Endothelial cell of umbilical vein (primary cell): ENCODE measurements at regions not wholly inside any gene's neighbourhood (a gene's known extent, or its start where the extent isn't known, plus 50 kb on each side); places are given as distances from the start of the nearest gene placed in this dataset.

Experiments used
- BruUV-seq: library from RNA; stranded (reverse); fragments of 400-500 nt; replicated peaks from 2 replicates; lab custom pipeline; 2021; lab: Mats Ljungman, UMichigan
- CTCF ChIA-PET: fragments of 300-600, 350-600 bp; sonication (Branson Sonifier 250); formaldehyde crosslinking; loops from one replicate; lab custom pipeline; 2021; ENCODE audit warnings: antibody characterized with exemption, inconsistent platforms; lab: Charles Lee
- POLR2A ChIA-PET: fragments of 300-600, 350-600 bp; sonication (Branson Sonifier 250); formaldehyde crosslinking; loops from one replicate; lab custom pipeline; 2021; ENCODE audit warnings: antibody characterized with exemption, inconsistent platforms; lab: Charles Lee
- DNase-seq: peaks from one replicate; pipeline ENCODE4 v3.0.0-alpha.2; 2011; ENCODE audit warnings: low read depth, low spot score
- FAIRE-seq: peaks from 2 replicates; lab custom pipeline; 2011; peaks lifted over from hg19 to GRCh38; lab: Jason Lieb, UNC
- H2AFZ ChIP-seq: 2 replicates; pipeline ENCODE4 v1.6.0; 2012; ENCODE audit warnings: low read depth, low read length, control low read depth, inconsistent platforms
- H3K27ac ChIP-seq: 2 replicates; pipeline ENCODE4 v1.5.1; 2011; ENCODE audit warnings: low read depth, mild to moderate bottlenecking, control low read depth, low read length, moderate library complexity; ENCODE audit not compliant: insufficient read depth
- H3K27me3 ChIP-seq, 2 experiments: 2 replicates each; pipeline versions ENCODE4 v1.6.0 to v1.6.1; 2011; ENCODE audit warnings: low read length in 2 of 2, mixed read lengths in 1 of 2; ENCODE audit not compliant: control insufficient read depth in 2 of 2, insufficient read depth in 2 of 2
- H3K36me3 ChIP-seq, 2 experiments: 2 replicates in 1 of 2; 3 replicates in 1 of 2; pipeline ENCODE4 v1.5.1; 2011; ENCODE audit warnings: low read length in 2 of 2, mild to moderate bottlenecking in 1 of 2, moderate library complexity in 1 of 2; ENCODE audit not compliant: control insufficient read depth in 2 of 2, insufficient read depth in 2 of 2; ENCODE audit errors: extremely low read depth in 1 of 2
- H3K4me1 ChIP-seq: 3 replicates; pipeline ENCODE4 v1.5.1; 2011; ENCODE audit warnings: mild to moderate bottlenecking, low read length; ENCODE audit not compliant: control insufficient read depth, insufficient read depth; ENCODE audit errors: extremely low read depth
- H3K4me2 ChIP-seq: 2 replicates; pipeline ENCODE4 v1.6.1; 2011; ENCODE audit warnings: low read length, control low read depth, mixed read lengths; ENCODE audit not compliant: insufficient read depth
- H3K4me3 ChIP-seq, 3 experiments: fragments of 200-600 bp in 1 of 3; sonication (generic), shearing (Covaris generic) in 1 of 3; replicated peaks in 1 of 3; 2 replicates each; pipeline ENCODE4 v1.5.1; 2011 to 2016; ENCODE audit warnings: control low read depth in 3 of 3, low read length in 3 of 3, mild to moderate bottlenecking in 2 of 3, inconsistent platforms in 1 of 3, low read depth in 1 of 3, moderate library complexity in 1 of 3; ENCODE audit not compliant: insufficient read depth in 1 of 3
- H3K79me2 ChIP-seq: 2 replicates; pipeline ENCODE4 v1.6.0; 2012; ENCODE audit warnings: low read length, inconsistent platforms; ENCODE audit not compliant: control insufficient read depth, insufficient read depth
- H3K9ac ChIP-seq: replicated peaks from 2 replicates; pipeline ENCODE3; 2011; ENCODE audit warnings: low read length, control low read depth; ENCODE audit not compliant: insufficient read depth; ENCODE audit errors: extremely low read depth
- H3K9me1 ChIP-seq: replicated peaks from 3 replicates; pipeline ENCODE4 v1.6.0; 2011; ENCODE audit warnings: mild to moderate bottlenecking, low read length; ENCODE audit not compliant: control insufficient read depth, insufficient read depth; ENCODE audit errors: extremely low read depth
- H3K9me3 ChIP-seq: replicated peaks from 2 replicates; pipeline ENCODE4 v1.5.1; 2012; ENCODE audit warnings: low read length, inconsistent platforms; ENCODE audit not compliant: control insufficient read depth, insufficient read depth
- H4K20me1 ChIP-seq: replicated peaks from 2 replicates; pipeline ENCODE3; 2011; ENCODE audit warnings: mild to moderate bottlenecking, low read length; ENCODE audit not compliant: control insufficient read depth, insufficient read depth; ENCODE audit errors: extremely low read depth
- EZH2 ChIP-seq: IDR thresholded peaks from 2 replicates; pipeline ENCODE4 v1.6.1; 2012; ENCODE audit warnings: borderline replicate concordance, low read depth, mild to moderate bottlenecking, moderate library complexity, low read length, inconsistent platforms; ENCODE audit not compliant: severe bottlenecking
- FOS ChIP-seq: IDR thresholded peaks from 2 replicates; pipeline ENCODE4 v1.6.1; 2011; ENCODE audit warnings: mild to moderate bottlenecking, low read length, moderate library complexity, borderline replicate concordance; ENCODE audit not compliant: insufficient read depth
- GATA2 ChIP-seq: IDR thresholded peaks from 2 replicates; pipeline ENCODE4 v1.7.0; 2011; ENCODE audit warnings: low read depth, mild to moderate bottlenecking, moderate library complexity, mixed read lengths, low read length; ENCODE audit not compliant: insufficient read length, insufficient read depth
- JUN ChIP-seq: IDR thresholded peaks from 2 replicates; pipeline ENCODE4 v1.6.1; 2011; ENCODE audit warnings: borderline replicate concordance, low read depth; ENCODE audit not compliant: insufficient read length, insufficient read depth
- MYC ChIP-seq: IDR thresholded peaks from one replicate; pipeline ENCODE4 v1.6.1; 2011; ENCODE audit warnings: mild to moderate bottlenecking, low read depth, low read length
- POLR2A ChIP-seq: IDR thresholded peaks from 2 replicates; pipeline ENCODE4 v1.6.1; 2012; ENCODE audit warnings: low read depth, mild to moderate bottlenecking, control low read depth, low read length
- POLR2AphosphoS5 ChIP-seq: IDR thresholded peaks from 2 replicates; pipeline ENCODE4 v1.6.1; 2012; ENCODE audit warnings: low read depth, mild to moderate bottlenecking, control low read depth, low read length, moderate library complexity; ENCODE audit not compliant: insufficient read depth
- dilution Hi-C: fragments of 300-500 bp; cut with MboI; formaldehyde crosslinking; loops from one replicate; pipeline ENCODE4 v1.15.0; 2019; ENCODE audit warnings: low sequenced_read_pairs; ENCODE audit not compliant: extremely low pct_ligation_motif_present
- intact Hi-C: fragments of 100-400 bp; cut with micrococcal nuclease; formaldehyde crosslinking; loops from one replicate; pipeline ENCODE4 v1.10.0; 2022
- TF ChIP-seq, protein P1 (sequence below): IDR thresholded peaks from 2 replicates; pipeline ENCODE4 v1.6.1; 2011; ENCODE audit not compliant: insufficient read depth, insufficient read length
- TF ChIP-seq, protein P2 (sequence below), 2 donors: IDR thresholded peaks; 1 replicate in 1 of 2; 2 replicates in 1 of 2; pipeline ENCODE4 v1.5.1; 2011; ENCODE audit warnings: low read length in 2 of 2, mild to moderate bottlenecking in 2 of 2, moderate library complexity in 2 of 2, control low read depth in 1 of 2, inconsistent platforms in 1 of 2, low read depth in 1 of 2; ENCODE audit not compliant: insufficient read depth in 1 of 2; ENCODE audit errors: extremely low read depth in 1 of 2

GRCh38 chr16:87014112-87014511, 303.1 kb downstream of the C16orf95 start:
- Histone ChIP-seq H3K27me3 (no peaks in the 10 kb centered on the region), H3K79me2 (no peaks in the 10 kb centered on the region), H3K4me3 (no peak overlapping the region), H3K9me3 (no peaks in the 10 kb centered on the region), H3K36me3 (no peaks in the 10 kb centered on the region), H3K4me1 (peaks cover 15% of the 10 kb centered on the region), H3K4me2 (no peak overlapping the region), H2AFZ (no peak overlapping the region), H4K20me1 (no peaks in the 10 kb centered on the region), H3K9me1 (no peaks in the 10 kb centered on the region), H3K27ac (no peak overlapping the region), H3K9ac (no peak overlapping the region)
- DNase-seq (no peak), FAIRE-seq (no peak)
- ChIA-PET POLR2A (no interaction called here), CTCF (no interaction called here)
- no TSS peak for BruUV-seq
- intact Hi-C loops (no loop called here), dilution Hi-C loops (no loop called here)
- TF ChIP-seq POLR2A (no peak), MYC (no peak), GATA2 (no peak), FOS (no peak), POLR2AphosphoS5 (no peak), JUN (no peak), EZH2 (no peak)
- TF ChIP-seq, protein P1, sequence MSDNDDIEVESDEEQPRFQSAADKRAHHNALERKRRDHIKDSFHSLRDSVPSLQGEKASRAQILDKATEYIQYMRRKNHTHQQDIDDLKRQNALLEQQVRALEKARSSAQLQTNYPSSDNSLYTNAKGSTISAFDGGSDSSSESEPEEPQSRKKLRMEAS: no peak
- TF ChIP-seq, protein P2, sequence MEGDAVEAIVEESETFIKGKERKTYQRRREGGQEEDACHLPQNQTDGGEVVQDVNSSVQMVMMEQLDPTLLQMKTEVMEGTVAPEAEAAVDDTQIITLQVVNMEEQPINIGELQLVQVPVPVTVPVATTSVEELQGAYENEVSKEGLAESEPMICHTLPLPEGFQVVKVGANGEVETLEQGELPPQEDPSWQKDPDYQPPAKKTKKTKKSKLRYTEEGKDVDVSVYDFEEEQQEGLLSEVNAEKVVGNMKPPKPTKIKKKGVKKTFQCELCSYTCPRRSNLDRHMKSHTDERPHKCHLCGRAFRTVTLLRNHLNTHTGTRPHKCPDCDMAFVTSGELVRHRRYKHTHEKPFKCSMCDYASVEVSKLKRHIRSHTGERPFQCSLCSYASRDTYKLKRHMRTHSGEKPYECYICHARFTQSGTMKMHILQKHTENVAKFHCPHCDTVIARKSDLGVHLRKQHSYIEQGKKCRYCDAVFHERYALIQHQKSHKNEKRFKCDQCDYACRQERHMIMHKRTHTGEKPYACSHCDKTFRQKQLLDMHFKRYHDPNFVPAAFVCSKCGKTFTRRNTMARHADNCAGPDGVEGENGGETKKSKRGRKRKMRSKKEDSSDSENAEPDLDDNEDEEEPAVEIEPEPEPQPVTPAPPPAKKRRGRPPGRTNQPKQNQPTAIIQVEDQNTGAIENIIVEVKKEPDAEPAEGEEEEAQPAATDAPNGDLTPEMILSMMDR (IDR thresholded peaks at IDR 0.05; ENCODE audit: extremely low read depth in 1 of 2, insufficient read depth in 1 of 2, low read depth in 1 of 2, low read length in 2 of 2): no peak
